PFSK-1 (cell line): ENCODE measurements at regions not wholly inside any gene's neighbourhood (a gene's known extent, or its start where the extent isn't known, plus 50 kb on each side); places are given as distances from the start of the nearest gene placed in this dataset.

Source experiments
- POLR2AphosphoS5 ChIP-seq: IDR thresholded peaks from 2 replicates; pipeline ENCODE4 v1.6.1; 2012; ENCODE audit warnings: low read depth, mild to moderate bottlenecking, control low read depth, low read length, moderate library complexity
- REST ChIP-seq, 2 experiments: IDR thresholded peaks; 2 replicates each; pipeline versions ENCODE4 v1.6.1 to v1.8.0; 2011 to 2012; ENCODE audit warnings: low read depth in 2 of 2, low read length in 2 of 2, control low read depth in 1 of 2, inconsistent platforms in 1 of 2, mild to moderate bottlenecking in 1 of 2, moderate library complexity in 1 of 2; ENCODE audit not compliant: insufficient read depth in 1 of 2
- SIN3A ChIP-seq: IDR thresholded peaks from 2 replicates; pipeline ENCODE4 v1.6.1; 2012; ENCODE audit warnings: mild to moderate bottlenecking, low read length, moderate library complexity, borderline replicate concordance; ENCODE audit not compliant: insufficient read depth
- TAF1 ChIP-seq: IDR thresholded peaks from 2 replicates; pipeline ENCODE4 v1.6.1; 2012; ENCODE audit warnings: low read length, control low read depth, borderline replicate concordance; ENCODE audit not compliant: insufficient read depth

- TF ChIP-seq TAF1 (no peak), REST (IDR thresholded peaks at IDR 0.05; ENCODE audit: insufficient read depth in 1 of 2, low read depth in 2 of 2, low read length in 2 of 2) (no peak), POLR2AphosphoS5 (no peak), SIN3A (no peak)
Observed at GRCh38 chr12:92275443-92276154, 130.0 kb upstream of the BTG1 start.
